SKM-1 (cell line): ENCODE measurements at regions not wholly inside any gene's neighbourhood (a gene's known extent, or its start where the extent isn't known, plus 50 kb on each side); places are given as distances from the start of the nearest gene placed in this dataset.
"Not testable (repeated sequence)": the region's sequence is repeated elsewhere in the genome, so short reads cannot be mapped to it uniquely, and the experiment has no call there.

Experiments
- DNase-seq: peaks from one replicate; lab custom pipeline; 2025; ENCODE audit not compliant: unreplicated experiment; lab: John Stamatoyannopoulos, UW

DNA sequence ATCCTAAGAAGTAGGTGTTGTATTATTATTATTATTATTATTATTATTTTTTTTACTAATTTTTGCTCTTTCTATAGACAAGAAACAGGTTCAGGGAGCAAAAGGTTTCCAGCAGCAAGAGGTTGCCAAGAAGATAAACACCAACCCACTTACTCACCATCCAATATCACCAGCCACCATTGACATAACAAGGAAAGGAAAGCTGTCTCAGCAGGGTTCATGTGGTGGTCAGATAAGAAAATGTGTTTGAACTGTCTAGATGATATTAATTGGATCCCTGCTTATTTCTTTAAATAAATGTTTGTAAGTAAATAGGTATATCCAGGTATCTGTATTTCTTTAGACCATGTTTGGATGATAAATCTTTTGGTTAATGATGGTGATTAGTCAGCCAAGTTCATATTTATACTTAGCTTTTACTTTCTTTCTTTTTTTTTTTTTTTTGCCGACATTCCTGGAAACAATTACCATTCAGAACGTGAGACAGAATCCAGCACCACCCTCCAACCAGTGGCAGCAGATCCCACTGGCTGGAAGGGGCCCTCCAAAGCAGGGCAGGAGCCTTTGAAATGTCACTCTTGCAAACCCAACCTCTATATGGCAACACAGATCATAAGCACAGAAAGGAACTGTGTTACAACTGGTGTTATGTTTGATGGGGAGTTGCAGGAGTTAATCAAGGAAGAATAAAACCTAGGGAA, 139.2 kb upstream of the ECI2 start:
- DNase-seq, result no peak

DNA sequence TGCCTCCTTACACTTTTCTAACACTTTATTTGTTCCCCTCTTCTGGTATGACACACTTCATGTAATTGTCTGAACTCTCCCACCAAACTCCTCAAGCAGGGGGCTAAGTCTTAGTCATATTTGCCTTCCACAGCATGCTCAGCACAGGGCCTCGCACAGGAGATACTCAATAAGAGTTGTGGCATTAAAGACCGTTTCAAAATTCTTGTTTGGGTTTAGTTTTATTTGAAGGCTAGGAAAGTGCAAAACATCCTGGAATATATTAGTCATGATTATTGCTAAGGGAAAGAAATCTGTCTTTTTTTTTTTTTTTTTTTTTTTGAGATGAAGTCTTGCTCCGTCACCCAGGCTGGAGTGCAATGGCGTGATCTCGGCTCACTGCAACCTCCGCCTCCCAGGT, 137.6 kb upstream of the ECI2 start:
- DNase-seq, result no peak

- DNase-seq, result no peak
Measured at GRCh38 chr6:4271761-4272470, 136.5 kb upstream of the ECI2 start.

GRCh38 chr6:4270776-4271175, 135.4 kb upstream of the ECI2 start:
- no peak for DNase-seq

DNA sequence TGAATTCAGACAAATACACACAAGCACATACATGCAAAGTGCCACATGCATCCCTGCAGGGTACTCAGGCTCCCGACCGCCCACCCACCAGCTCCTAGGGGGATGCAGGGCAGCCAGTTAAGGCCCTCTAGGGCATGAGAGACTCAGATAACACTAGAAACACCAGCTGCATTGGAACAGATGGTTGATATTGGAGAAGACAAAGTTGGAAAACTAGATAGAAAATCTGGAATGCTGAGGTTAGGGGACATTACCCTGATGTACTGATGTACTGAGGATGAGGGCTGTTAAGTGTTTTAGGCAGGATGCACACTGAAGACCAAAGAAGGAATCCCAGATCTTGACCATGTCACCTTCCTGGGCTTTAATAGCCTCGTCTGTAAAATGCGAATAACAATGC, 134.6 kb upstream of the ECI2 start:
- no peak for DNase-seq

DNA sequence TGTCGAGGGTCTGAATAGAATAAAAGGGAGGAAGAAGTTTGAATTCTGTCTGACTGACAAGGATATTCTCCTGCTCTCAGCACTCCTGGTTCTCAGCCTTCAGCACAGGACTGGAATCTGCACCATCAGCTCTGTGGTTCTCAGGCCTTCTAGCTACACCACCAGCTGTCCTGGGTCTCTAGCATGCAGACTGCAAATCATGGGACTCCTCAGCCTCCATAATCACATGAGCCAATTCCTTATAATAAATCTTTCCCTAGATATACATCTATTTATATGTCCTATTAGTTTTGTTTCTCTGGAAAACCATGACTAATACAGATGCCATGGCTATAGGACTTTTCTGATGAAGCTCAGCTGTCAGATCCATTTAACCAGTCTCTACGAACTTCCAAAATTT, 132.8 kb upstream of the ECI2 start:
- DNase-seq, result no peak

DNA sequence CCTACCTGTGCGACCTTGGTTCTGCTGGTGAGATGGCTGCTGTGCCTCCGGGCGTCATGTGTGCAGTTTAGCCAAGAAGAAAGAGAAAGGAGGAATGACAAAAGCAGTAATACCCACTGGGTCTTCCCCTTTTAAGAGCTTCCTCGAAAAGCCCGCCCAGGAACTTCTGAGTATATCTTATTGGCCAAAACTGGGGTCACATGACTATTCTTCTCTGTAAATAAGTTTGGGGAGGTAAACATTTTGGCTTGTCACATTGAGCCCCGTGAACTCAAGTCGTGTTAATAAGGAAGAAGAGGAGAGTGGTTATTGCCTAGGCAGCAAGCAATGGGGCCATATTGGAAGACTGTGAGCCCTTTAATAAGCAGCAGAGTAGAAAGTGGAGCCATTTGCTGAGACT, 130.4 kb upstream of the ECI2 start:
- no peak for DNase-seq

DNA sequence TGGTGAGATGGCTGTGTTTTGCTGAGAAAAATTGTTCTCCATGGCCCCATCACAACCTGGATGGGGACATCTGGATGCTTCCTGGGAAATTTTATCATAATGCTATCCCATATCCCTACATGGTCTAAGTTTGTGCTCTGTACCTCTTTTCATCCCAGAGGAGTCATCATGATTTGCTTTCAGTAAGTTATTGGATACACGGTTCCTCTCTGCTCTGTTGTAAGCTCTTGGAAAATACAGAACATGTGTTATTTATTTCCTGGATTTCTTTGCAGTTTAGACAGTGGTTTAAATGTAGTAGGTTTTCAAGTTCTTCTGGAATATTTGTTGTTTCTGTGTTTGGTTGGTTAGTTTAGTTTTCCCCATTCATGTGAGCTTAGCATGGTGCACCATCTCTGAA, 129.2 kb upstream of the ECI2 start:
- no peak for DNase-seq

GRCh38 chr6:4264081-4264480, 128.7 kb upstream of the ECI2 start:
- no peak for DNase-seq

GRCh38 chr6:4262526-4262925, 127.2 kb upstream of the ECI2 start:
- DNase-seq, result no peak

- no peak for DNase-seq
Measured at GRCh38 chr6:4259391-4259790, 124.0 kb upstream of the ECI2 start.

DNA sequence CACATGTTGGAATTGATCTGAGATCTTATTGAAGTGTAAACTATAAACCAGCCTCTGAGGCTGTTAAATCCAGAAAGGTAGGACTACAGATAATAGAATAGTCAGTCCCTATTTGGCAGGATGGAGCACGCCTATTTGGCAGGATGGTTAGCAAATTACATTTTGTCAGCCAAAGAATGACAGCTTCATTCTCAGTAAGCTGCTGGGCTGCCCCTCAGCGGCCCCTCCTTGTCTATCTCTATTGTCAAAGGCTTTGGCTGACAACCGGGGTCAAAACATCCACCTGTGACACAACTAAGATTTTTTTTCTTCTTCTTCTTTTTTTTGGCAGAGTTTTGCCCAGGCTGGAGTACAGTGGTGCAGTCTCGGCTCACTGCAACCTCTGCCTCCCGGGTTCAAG, 123.4 kb upstream of the ECI2 start:
- no peak for DNase-seq

GRCh38 chr6:4256969-4257368, 121.6 kb upstream of the ECI2 start:
- DNase-seq, result no peak

DNA sequence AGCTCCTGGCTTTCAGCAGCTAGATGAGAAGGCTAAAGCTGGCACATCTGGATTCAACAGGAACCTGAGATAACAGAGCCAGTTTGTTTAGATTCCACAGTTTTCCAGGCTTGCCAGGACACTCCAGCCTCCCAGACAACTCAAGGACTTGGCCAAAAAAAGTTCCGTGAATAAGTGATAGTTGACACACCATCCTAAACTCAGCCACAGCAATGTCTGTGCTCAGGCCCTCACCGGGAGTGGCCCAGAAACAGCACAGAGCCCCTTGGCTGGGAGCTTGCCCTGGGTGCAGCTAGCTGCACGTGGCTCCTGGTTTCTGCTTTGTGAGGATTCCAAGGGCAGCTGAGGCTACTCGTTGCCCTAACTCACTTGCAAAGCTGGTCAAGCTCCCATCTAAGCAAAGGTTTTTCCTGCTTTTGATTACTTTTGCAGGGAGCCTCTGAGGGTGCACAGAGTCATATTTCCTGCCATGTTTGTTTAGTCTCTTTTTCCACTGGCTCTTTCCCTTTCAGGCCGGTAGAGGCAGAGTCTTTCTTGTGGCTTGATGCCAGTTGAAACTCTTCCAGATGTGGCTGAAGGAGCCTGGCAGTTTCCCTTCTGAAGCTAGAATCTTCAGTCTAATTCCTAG, 118.3 kb upstream of the ECI2 start:
- DNase-seq, result no peak

- not testable (repeated sequence) for DNase-seq
Measured at GRCh38 chr6:4252445-4252844, 117.1 kb upstream of the ECI2 start.

GRCh38 chr6:4250645-4251044, 115.3 kb upstream of the ECI2 start:
- no peak for DNase-seq

- not testable (repeated sequence) for DNase-seq
Measured at GRCh38 chr6:4243832-4244231, 108.5 kb upstream of the ECI2 start.

GRCh38 chr6:4243237-4243636, 107.9 kb upstream of the ECI2 start:
- no peak for DNase-seq

- no peak for DNase-seq
Measured at GRCh38 chr6:4242601-4243000, 107.2 kb upstream of the ECI2 start.

- DNase-seq, result no peak
Measured at GRCh38 chr6:4240148-4240547, 104.8 kb upstream of the ECI2 start.

- no peak for DNase-seq
Measured at GRCh38 chr6:4225161-4225872, 89.9 kb upstream of the ECI2 start.
